Nephron progenitor cell (in vitro differentiated cells): ENCODE measurements at regions not wholly inside any gene's neighbourhood (a gene's known extent, or its start where the extent isn't known, plus 50 kb on each side); places are given as distances from the start of the nearest gene placed in this dataset.

Experiments
- DNase-seq: peaks from one replicate; pipeline ENCODE4 v3.0.0; 2021
- H3K27ac Mint-ChIP-seq: 2 replicates; pipeline ENCODE4 v1.8.0; 2021; ENCODE audit warnings: mild to moderate bottlenecking, moderate library complexity, mixed read lengths
- H3K27me3 Mint-ChIP-seq: 2 replicates; pipeline ENCODE4 v1.8.0; 2021; ENCODE audit warnings: mild to moderate bottlenecking, low read depth, mixed read lengths; ENCODE audit not compliant: poor library complexity
- H3K36me3 Mint-ChIP-seq: 2 replicates; pipeline ENCODE4 v1.8.0; 2021; ENCODE audit warnings: low read depth, mixed read lengths
- H3K4me1 Mint-ChIP-seq: 2 replicates; pipeline ENCODE4 v1.8.0; 2021; ENCODE audit warnings: mixed read lengths
- H3K4me3 Mint-ChIP-seq: 2 replicates; pipeline ENCODE4 v1.8.0; 2021; ENCODE audit warnings: mild to moderate bottlenecking, moderate library complexity, mixed read lengths
- H3K9me3 Mint-ChIP-seq: 2 replicates; pipeline ENCODE4 v1.8.0; 2021; ENCODE audit warnings: mild to moderate bottlenecking, moderate library complexity, mixed read lengths
- CTCF ChIP-seq: fragments of 200-600 bp; sonication (generic); IDR thresholded peaks from 2 replicates; pipeline ENCODE4 v1.5.0; 2021; ENCODE audit warnings: antibody characterized with exemption

GRCh38 chr11:134823970-134824369 lies 411.9 kb upstream of the B3GAT1 start:
- no peak overlapping the region for H3K4me3 Mint-ChIP-seq
- no peak for TF ChIP-seq CTCF
- no peaks in the 10 kb centered on the region for H3K36me3 Mint-ChIP-seq
- peaks cover 25% of the 10 kb centered on the region for H3K4me1 Mint-ChIP-seq
- H3K27me3 Mint-ChIP-seq, result peaks cover 19% of the 10 kb centered on the region
- peaks cover 4% of the 10 kb centered on the region for H3K9me3 Mint-ChIP-seq
- H3K27ac Mint-ChIP-seq, result no peak overlapping the region
- DNase-seq, result no peak

GRCh38 chr11:134822897-134823296 lies 410.9 kb upstream of the B3GAT1 start:
- no peaks in the 10 kb centered on the region for H3K9me3 Mint-ChIP-seq
- H3K36me3 Mint-ChIP-seq, result no peaks in the 10 kb centered on the region
- no peak overlapping the region for H3K4me3 Mint-ChIP-seq
- peaks cover 33% of the 10 kb centered on the region for H3K4me1 Mint-ChIP-seq
- peaks cover 26% of the 10 kb centered on the region for H3K27me3 Mint-ChIP-seq
- H3K27ac Mint-ChIP-seq, result no peak overlapping the region
- TF ChIP-seq CTCF, result no peak
- no peak for DNase-seq

GRCh38 chr11:134821422-134821821 lies 409.4 kb upstream of the B3GAT1 start:
- H3K27me3 Mint-ChIP-seq, result peaks cover 26% of the 10 kb centered on the region
- no peaks in the 10 kb centered on the region for H3K9me3 Mint-ChIP-seq
- no peak overlapping the region for H3K4me3 Mint-ChIP-seq
- H3K4me1 Mint-ChIP-seq, result peaks cover 33% of the 10 kb centered on the region
- no peaks in the 10 kb centered on the region for H3K36me3 Mint-ChIP-seq
- no peak for TF ChIP-seq CTCF
- H3K27ac Mint-ChIP-seq, result no peak overlapping the region
- DNase-seq, result no peak

- no peak overlapping the region for H3K4me3 Mint-ChIP-seq
- peak; percentile 45 for TF ChIP-seq CTCF
- no peak for DNase-seq
Observed at GRCh38 chr11:134819041-134819440, 407.0 kb upstream of the B3GAT1 start.

GRCh38 chr11:134818516-134818915 lies 406.5 kb upstream of the B3GAT1 start:
- Mint-ChIP-seq H3K27ac (no peak overlapping the region), H3K36me3 (no peaks in the 10 kb centered on the region), H3K27me3 (peaks cover 36% of the 10 kb centered on the region), H3K4me3 (no peak overlapping the region), H3K9me3 (no peaks in the 10 kb centered on the region), H3K4me1 (peaks cover 21% of the 10 kb centered on the region)
- DNase-seq, result no peak
- TF ChIP-seq CTCF, result no peak

More at GRCh38 chr11:134819041-134819440, 407.0 kb upstream of the B3GAT1 start:
- H3K9me3 Mint-ChIP-seq, result no peaks in the 10 kb centered on the region
- H3K27ac Mint-ChIP-seq, result no peak overlapping the region
- H3K4me1 Mint-ChIP-seq, result peaks cover 26% of the 10 kb centered on the region
- no peaks in the 10 kb centered on the region for H3K36me3 Mint-ChIP-seq
- H3K27me3 Mint-ChIP-seq, result peaks cover 35% of the 10 kb centered on the region

GRCh38 chr11:134815404-134815803 lies 403.4 kb upstream of the B3GAT1 start:
- H3K27me3 Mint-ChIP-seq, result peaks cover 30% of the 10 kb centered on the region
- peaks cover 14% of the 10 kb centered on the region for H3K4me1 Mint-ChIP-seq
- H3K36me3 Mint-ChIP-seq, result no peaks in the 10 kb centered on the region
- H3K27ac Mint-ChIP-seq, result no peak overlapping the region
- DNase-seq, result no peak
- H3K9me3 Mint-ChIP-seq, result no peaks in the 10 kb centered on the region
- no peak overlapping the region for H3K4me3 Mint-ChIP-seq
- no peak for TF ChIP-seq CTCF
